HepG2 (cell line): ENCODE measurements at regions not wholly inside any gene's neighbourhood (a gene's known extent, or its start where the extent isn't known, plus 50 kb on each side); places are given as distances from the start of the nearest gene placed in this dataset.

Experiments used
- ATAC-seq: fragments of 200-7000 bp; cut with Tn5 transposase; 3 replicates; pipeline ENCODE4 v1.9.1; 2020; ENCODE audit warnings: mild to moderate bottlenecking, moderate library complexity
- BruUV-seq: library from RNA; stranded (reverse); fragments of 400-500 nt; replicated peaks from 2 replicates; lab custom pipeline; 2021; lab: Mats Ljungman, UMichigan
- CTCF ChIA-PET: fragments of 300-600 bp; formaldehyde crosslinking; extraction: SDS; loops from one replicate; lab custom pipeline; 2021; ENCODE audit warnings: low total read pairs, inconsistent platforms, low intra/inter-chr PET ratio; lab: Yijun Ruan, JAX
- POLR2A ChIA-PET: fragments of 350-600 bp; sonication (Branson Sonifier 250); formaldehyde crosslinking; loops from one replicate; lab custom pipeline; 2020; ENCODE audit warnings: antibody characterized with exemption, inconsistent platforms; lab: Yijun Ruan, JAX
- DNase-seq: peaks from one replicate; pipeline ENCODE4 v3.0.0-alpha.2; 2015; ENCODE audit warnings: low spot score
- FAIRE-seq: peaks from 3 replicates; lab custom pipeline; 2011; peaks lifted over from hg19 to GRCh38; lab: Jason Lieb, UNC
- H2AFZ ChIP-seq: one replicate; pipeline ENCODE4 v1.6.1; 2011; ENCODE audit warnings: low read length, inconsistent platforms
- H3K27ac ChIP-seq: fragments of 300-600 bp; 3 replicates; pipeline ENCODE4 v1.8.0; 2011; ENCODE audit warnings: mixed run types, mild to moderate bottlenecking, mixed read lengths, low read length, inconsistent platforms; ENCODE audit not compliant: insufficient read depth; ENCODE audit errors: extremely low read length
- H3K27me3 ChIP-seq, 2 experiments: fragments of 200-600 bp in 1 of 2; 2 replicates in 1 of 2; 3 replicates in 1 of 2; pipeline versions ENCODE4 v1.6.0 to v1.8.0; 2011; ENCODE audit warnings: low read length in 2 of 2, mild to moderate bottlenecking in 2 of 2, moderate library complexity in 2 of 2, inconsistent platforms in 1 of 2; ENCODE audit not compliant: insufficient read depth in 2 of 2, control insufficient read depth in 1 of 2
- H3K36me3 ChIP-seq, 2 experiments: fragments of 200-600 bp in 1 of 2; replicated peaks in 1 of 2; 2 replicates in 1 of 2; 3 replicates in 1 of 2; pipeline versions ENCODE4 v1.5.1 to v1.8.0; 2011; ENCODE audit warnings: low read length in 2 of 2, inconsistent platforms in 1 of 2; ENCODE audit not compliant: insufficient read depth in 2 of 2, control insufficient read depth in 1 of 2
- H3K4me1 ChIP-seq: 2 replicates; pipeline ENCODE4 v1.5.1; 2012; ENCODE audit warnings: low read length, inconsistent platforms; ENCODE audit not compliant: insufficient read depth
- H3K4me2 ChIP-seq: 2 replicates; pipeline ENCODE4 v1.6.0; 2011; ENCODE audit warnings: low read depth, low read length, inconsistent platforms
- H3K4me3 ChIP-seq, 3 experiments: fragments of 200-600 bp in 1 of 3; sonication (generic), shearing (Covaris generic) in 1 of 3; replicated peaks in 1 of 3; 2 replicates each; pipeline ENCODE4 v1.5.1; 2011 to 2016; ENCODE audit warnings: low read length in 3 of 3, inconsistent platforms in 2 of 3, low read depth in 2 of 3, mild to moderate bottlenecking in 2 of 3, control low read depth in 1 of 3, mixed read lengths in 1 of 3; ENCODE audit not compliant: insufficient read depth in 1 of 3
- H3K79me2 ChIP-seq: one replicate; pipeline ENCODE4 v1.6.1; 2011; ENCODE audit warnings: low read length, inconsistent platforms; ENCODE audit not compliant: insufficient read depth
- H3K9ac ChIP-seq: 2 replicates; pipeline ENCODE4 v1.6.0; 2011; ENCODE audit warnings: mild to moderate bottlenecking, low read depth, low read length, inconsistent platforms; ENCODE audit not compliant: insufficient read depth
- H3K9me3 ChIP-seq: 2 replicates; pipeline ENCODE4 v1.5.1; 2012; ENCODE audit warnings: mild to moderate bottlenecking, low read length
- H4K20me1 ChIP-seq: 2 replicates; pipeline ENCODE4 v1.6.0; 2011; ENCODE audit warnings: inconsistent platforms, mild to moderate bottlenecking, low read length, moderate library complexity; ENCODE audit not compliant: insufficient read depth
- NCOA2 ChIP-seq: sonication (generic); formaldehyde crosslinking; IDR thresholded peaks from 2 replicates; pipeline ENCODE4 v1.8.0; 2022; ENCODE audit warnings: inconsistent platforms
- REL ChIP-seq: sonication (generic); formaldehyde crosslinking; conservative IDR thresholded peaks from 2 replicates; pipeline ENCODE4 v1.8.0; 2022; ENCODE audit warnings: mild to moderate bottlenecking, missing genetic modification reagents, moderate library complexity
- ZBTB3 ChIP-seq: sonication (generic); formaldehyde crosslinking; IDR thresholded peaks from 2 replicates; pipeline ENCODE4 v1.4.0; 2020; ENCODE audit warnings: low read depth, mild to moderate bottlenecking, moderate library complexity, missing genetic modification reagents, borderline replicate concordance
- ZNF678 ChIP-seq: sonication (generic); formaldehyde crosslinking; IDR thresholded peaks from 2 replicates; pipeline ENCODE4 v1.4.0; 2020; ENCODE audit warnings: mild to moderate bottlenecking, missing genetic modification reagents
- WGBS: methylation state at CpG from one replicate; pipeline ENCODE4 v1.1.6; 2017; ENCODE audit warnings: low lambda C conversion rate; 5-methylcytosine and 5-hydroxymethylcytosine counted together
- in situ Hi-C: cut with HindIII; loops from 2 replicates; pipeline ENCODE4 v1.10.0; 2017; ENCODE audit warnings: low pct_unique_long_range_greater_than_20kb; ENCODE audit not compliant: extremely low pct_ligation_motif_present
- intact Hi-C: fragments of 100-400 bp; cut with micrococcal nuclease; formaldehyde crosslinking; loops from one replicate; pipeline ENCODE4 v1.10.0; 2022; ENCODE audit not compliant: unreplicated experiment
- TF ChIP-seq, protein P1 (sequence below): sonication (generic); formaldehyde crosslinking; IDR thresholded peaks from 2 replicates; pipeline ENCODE4 v1.4.0; 2020; ENCODE audit warnings: missing genetic modification reagents
- TF ChIP-seq, protein P2 (sequence below): sonication (generic); formaldehyde crosslinking; IDR thresholded peaks from 2 replicates; pipeline ENCODE4 v1.4.0; 2020; ENCODE audit warnings: missing genetic modification reagents
- TF ChIP-seq, protein P3 (sequence below): sonication (generic); formaldehyde crosslinking; IDR thresholded peaks from 2 replicates; pipeline ENCODE4 v1.4.0; 2020; ENCODE audit warnings: mild to moderate bottlenecking, missing genetic modification reagents, borderline replicate concordance

DNA sequence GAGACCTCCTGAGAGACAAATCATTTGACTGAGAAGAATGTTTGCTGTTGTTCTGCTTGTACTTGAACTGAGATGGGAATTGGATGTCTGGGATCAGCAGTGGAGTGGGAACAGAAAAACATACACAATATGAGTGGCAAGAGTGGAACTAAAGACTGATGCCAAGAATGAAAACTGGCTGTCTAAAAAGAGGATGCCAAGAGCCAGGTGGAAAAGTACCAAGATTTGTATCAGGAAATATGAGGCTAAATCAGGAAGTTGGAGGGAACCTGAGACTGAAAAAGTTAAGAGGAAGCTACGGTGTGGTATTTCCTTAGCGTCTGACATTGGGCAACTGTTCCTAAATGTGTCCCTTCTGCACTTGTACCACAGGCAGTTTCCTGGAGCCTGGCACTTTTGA lies 440.9 kb upstream of the CELF4 start:
- DNase-seq (no peak), ATAC-seq (no peak), FAIRE-seq (no peak)
- 0% methylated on average over 2 of the region's 2 CpGs for WGBS
- H4K20me1 ChIP-seq: no peaks in the 10 kb centered on the region
- H3K79me2 ChIP-seq: no peaks in the 10 kb centered on the region
- H3K36me3 ChIP-seq: no peaks in the 10 kb centered on the region
- intact Hi-C loops (no loop called here), in situ Hi-C loops (no loop called here)
- no peak overlapping the region for H3K27ac ChIP-seq
- CTCF ChIA-PET: no interaction called here
- no peak overlapping the region for H2AFZ ChIP-seq
- no peaks in the 10 kb centered on the region for H3K4me1 ChIP-seq
- no TSS peak for BruUV-seq
- no peaks in the 10 kb centered on the region for H3K27me3 ChIP-seq
- H3K9me3 ChIP-seq: no peaks in the 10 kb centered on the region
- no peak overlapping the region for H3K9ac ChIP-seq
- no peak overlapping the region for H3K4me3 ChIP-seq
- H3K4me2 ChIP-seq: no peak overlapping the region
- POLR2A ChIA-PET: no interaction called here
- TF ChIP-seq, protein P1, sequence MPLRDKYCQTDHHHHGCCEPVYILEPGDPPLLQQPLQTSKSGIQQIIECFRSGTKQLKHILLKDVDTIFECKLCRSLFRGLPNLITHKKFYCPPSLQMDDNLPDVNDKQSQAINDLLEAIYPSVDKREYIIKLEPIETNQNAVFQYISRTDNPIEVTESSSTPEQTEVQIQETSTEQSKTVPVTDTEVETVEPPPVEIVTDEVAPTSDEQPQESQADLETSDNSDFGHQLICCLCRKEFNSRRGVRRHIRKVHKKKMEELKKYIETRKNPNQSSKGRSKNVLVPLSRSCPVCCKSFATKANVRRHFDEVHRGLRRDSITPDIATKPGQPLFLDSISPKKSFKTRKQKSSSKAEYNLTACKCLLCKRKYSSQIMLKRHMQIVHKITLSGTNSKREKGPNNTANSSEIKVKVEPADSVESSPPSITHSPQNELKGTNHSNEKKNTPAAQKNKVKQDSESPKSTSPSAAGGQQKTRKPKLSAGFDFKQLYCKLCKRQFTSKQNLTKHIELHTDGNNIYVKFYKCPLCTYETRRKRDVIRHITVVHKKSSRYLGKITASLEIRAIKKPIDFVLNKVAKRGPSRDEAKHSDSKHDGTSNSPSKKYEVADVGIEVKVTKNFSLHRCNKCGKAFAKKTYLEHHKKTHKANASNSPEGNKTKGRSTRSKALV (CRISPR knock-in tag): no peak
- TF ChIP-seq ZNF678 (no peak), ZBTB3 (no peak), REL (CRISPR knock-in tag) (no peak), NCOA2 (CRISPR knock-in tag) (no peak)
- TF ChIP-seq, protein P2, sequence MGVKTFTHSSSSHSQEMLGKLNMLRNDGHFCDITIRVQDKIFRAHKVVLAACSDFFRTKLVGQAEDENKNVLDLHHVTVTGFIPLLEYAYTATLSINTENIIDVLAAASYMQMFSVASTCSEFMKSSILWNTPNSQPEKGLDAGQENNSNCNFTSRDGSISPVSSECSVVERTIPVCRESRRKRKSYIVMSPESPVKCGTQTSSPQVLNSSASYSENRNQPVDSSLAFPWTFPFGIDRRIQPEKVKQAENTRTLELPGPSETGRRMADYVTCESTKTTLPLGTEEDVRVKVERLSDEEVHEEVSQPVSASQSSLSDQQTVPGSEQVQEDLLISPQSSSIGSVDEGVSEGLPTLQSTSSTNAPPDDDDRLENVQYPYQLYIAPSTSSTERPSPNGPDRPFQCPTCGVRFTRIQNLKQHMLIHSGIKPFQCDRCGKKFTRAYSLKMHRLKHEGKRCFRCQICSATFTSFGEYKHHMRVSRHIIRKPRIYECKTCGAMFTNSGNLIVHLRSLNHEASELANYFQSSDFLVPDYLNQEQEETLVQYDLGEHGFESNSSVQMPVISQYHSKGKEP (CRISPR knock-in tag): no peak
- TF ChIP-seq, protein P3, sequence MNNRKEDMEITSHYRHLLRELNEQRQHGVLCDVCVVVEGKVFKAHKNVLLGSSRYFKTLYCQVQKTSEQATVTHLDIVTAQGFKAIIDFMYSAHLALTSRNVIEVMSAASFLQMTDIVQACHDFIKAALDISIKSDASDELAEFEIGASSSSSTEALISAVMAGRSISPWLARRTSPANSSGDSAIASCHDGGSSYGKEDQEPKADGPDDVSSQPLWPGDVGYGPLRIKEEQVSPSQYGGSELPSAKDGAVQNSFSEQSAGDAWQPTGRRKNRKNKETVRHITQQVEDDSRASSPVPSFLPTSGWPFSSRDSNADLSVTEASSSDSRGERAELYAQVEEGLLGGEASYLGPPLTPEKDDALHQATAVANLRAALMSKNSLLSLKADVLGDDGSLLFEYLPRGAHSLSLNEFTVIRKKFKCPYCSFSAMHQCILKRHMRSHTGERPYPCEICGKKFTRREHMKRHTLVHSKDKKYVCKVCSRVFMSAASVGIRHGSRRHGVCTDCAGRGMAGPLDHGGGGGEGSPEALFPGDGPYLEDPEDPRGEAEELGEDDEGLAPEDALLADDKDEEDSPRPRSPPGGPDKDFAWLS (CRISPR knock-in tag): no peak
